HepG2 (cell line): ENCODE measurements at regions not wholly inside any gene's neighbourhood (a gene's known extent, or its start where the extent isn't known, plus 50 kb on each side); places are given as distances from the start of the nearest gene placed in this dataset.
A peak's percentile ranks its signal among the peaks of the same experiment; 100 is the strongest.

Experiments used
- ATF1 ChIP-seq: IDR thresholded peaks from 2 replicates; pipeline ENCODE4 v1.6.1; 2016; ENCODE audit warnings: mild to moderate bottlenecking, control low read depth
- FOXC1 ChIP-seq: sonication (generic); formaldehyde crosslinking; IDR thresholded peaks from 2 replicates; pipeline ENCODE4 v1.8.0; 2022; ENCODE audit warnings: mild to moderate bottlenecking, missing genetic modification reagents, borderline replicate concordance
- HMGXB4 ChIP-seq, 2 experiments: sonication (generic) in 1 of 2; formaldehyde crosslinking in 1 of 2; IDR thresholded peaks; 2 replicates each; pipeline versions ENCODE4 v1.4.0 to v1.6.1; 2018 to 2020; ENCODE audit warnings: missing genetic modification reagents in 2 of 2, borderline replicate concordance in 1 of 2, low read depth in 1 of 2, mild to moderate bottlenecking in 1 of 2, missing biosample characterization in 1 of 2
- HNRNPH1 ChIP-seq: fragments of 200-400 bp; formaldehyde crosslinking; optimal IDR thresholded peaks from 2 replicates; pipeline ENCODE3; 2017; ENCODE audit warnings: mild to moderate bottlenecking, low read depth, low read length
- HOXD1 ChIP-seq: sonication (generic); formaldehyde crosslinking; IDR thresholded peaks from 2 replicates; pipeline ENCODE4 v1.5.0; 2020; ENCODE audit warnings: missing genetic modification reagents
- JUND ChIP-seq: sonication (generic); formaldehyde crosslinking; IDR thresholded peaks from 2 replicates; pipeline ENCODE4 v1.8.0; 2022; ENCODE audit warnings: mild to moderate bottlenecking, missing genetic modification reagents
- KAT7 ChIP-seq: IDR thresholded peaks from 2 replicates; pipeline ENCODE4 v1.6.1; 2018; ENCODE audit warnings: borderline replicate concordance, missing compliant biosample characterization
- KDM3A ChIP-seq: IDR thresholded peaks from 2 replicates; pipeline ENCODE4 v1.6.1; 2018; ENCODE audit warnings: low read depth, missing compliant biosample characterization
- KDM4B ChIP-seq: sonication (generic); formaldehyde crosslinking; IDR thresholded peaks from 2 replicates; pipeline ENCODE4 v1.4.0; 2020; ENCODE audit warnings: missing genetic modification reagents
- MED13 ChIP-seq: sonication (generic); formaldehyde crosslinking; IDR thresholded peaks from 2 replicates; pipeline ENCODE4 v1.5.0; 2020; ENCODE audit warnings: missing genetic modification reagents
- NFAT5 ChIP-seq: sonication (generic); formaldehyde crosslinking; IDR thresholded peaks from 2 replicates; pipeline ENCODE4 v1.4.0; 2020; ENCODE audit warnings: missing genetic modification reagents
- NFATC3 ChIP-seq: sonication (generic); formaldehyde crosslinking; IDR thresholded peaks from 2 replicates; pipeline ENCODE4 v1.5.1; 2020; ENCODE audit warnings: mild to moderate bottlenecking, missing genetic modification reagents
- PCBP2 ChIP-seq: fragments of 200-400 bp; formaldehyde crosslinking; optimal IDR thresholded peaks from 2 replicates; pipeline ENCODE3; 2018; ENCODE audit warnings: low read length, low read depth; ENCODE audit not compliant: poor library complexity, severe bottlenecking
- PTBP1 ChIP-seq: fragments of 200-400 bp; formaldehyde crosslinking; IDR thresholded peaks from 2 replicates; pipeline ENCODE4 v1.6.1; 2018; ENCODE audit warnings: low read length, low read depth; ENCODE audit not compliant: poor library complexity, severe bottlenecking
- RELA ChIP-seq: sonication (generic); formaldehyde crosslinking; IDR thresholded peaks from 2 replicates; pipeline ENCODE4 v1.4.0; 2020; ENCODE audit warnings: missing genetic modification reagents
- SMARCE1 ChIP-seq: fragments of 450-650 bp; IDR thresholded peaks from 2 replicates; pipeline ENCODE4 v1.6.1; 2017; ENCODE audit warnings: borderline replicate concordance
- SSRP1 ChIP-seq: IDR thresholded peaks from 2 replicates; pipeline ENCODE4 v1.6.1; 2016; ENCODE audit warnings: control low read depth
- XRCC5 ChIP-seq: fragments of 200-400 bp; formaldehyde crosslinking; optimal IDR thresholded peaks from 2 replicates; pipeline ENCODE3; 2017; ENCODE audit warnings: mild to moderate bottlenecking, low read length
- YEATS4 ChIP-seq: sonication (generic); formaldehyde crosslinking; IDR thresholded peaks from 2 replicates; pipeline ENCODE4 v1.4.0; 2020; ENCODE audit warnings: missing genetic modification reagents, borderline replicate concordance
- ZFP1 ChIP-seq: IDR thresholded peaks from 2 replicates; pipeline ENCODE4 v1.6.1; 2016
- ZFP36 ChIP-seq: fragments of 150-350 bp; IDR thresholded peaks from 2 replicates; pipeline ENCODE4 v1.6.1; 2018; ENCODE audit warnings: borderline replicate concordance, low read length, low read depth; ENCODE audit not compliant: partially characterized antibody
- ZMYM2 ChIP-seq: sonication (generic); formaldehyde crosslinking; IDR thresholded peaks from 2 replicates; pipeline ENCODE4 v1.8.0; 2022; ENCODE audit warnings: mild to moderate bottlenecking, missing genetic modification reagents
- ZNF414 ChIP-seq: sonication (generic); formaldehyde crosslinking; IDR thresholded peaks from 2 replicates; pipeline ENCODE4 v1.5.0; 2020; ENCODE audit warnings: missing genetic modification reagents
- ZNF572 ChIP-seq: sonication (generic); formaldehyde crosslinking; IDR thresholded peaks from 2 replicates; pipeline ENCODE4 v1.5.1; 2020; ENCODE audit warnings: mild to moderate bottlenecking, missing genetic modification reagents

- TF ChIP-seq KAT7 (CRISPR knock-in tag) (0 out of 2 replicates have a peak, but pooled peaks have one; percentile 20), ZFP1 (CRISPR knock-in tag) (peak; percentile 96), HMGXB4 (CRISPR knock-in tag; IDR thresholded peaks at IDR 0.05; ENCODE audit: borderline replicate concordance in 1 of 2, low read depth in 1 of 2) (peak; percentile 27 to 45; a peak in 2 of 4 replicates), YEATS4 (CRISPR knock-in tag) (peak; percentile 70; the same call in 1 of the 2 replicates), HOXD1 (peak; percentile 54; the same call in 1 of the 2 replicates), KDM3A (peak; percentile 84; the same call in 1 of the 2 replicates), PTBP1 (no peak), PCBP2 (no peak), FOXC1 (CRISPR knock-in tag) (no peak), NFATC3 (CRISPR knock-in tag) (no peak), ZFP36 (no peak), ATF1 (CRISPR knock-in tag) (peak; percentile 60), SSRP1 (no peak), RELA (CRISPR knock-in tag) (peak; percentile 66; the same call in 1 of the 2 replicates), XRCC5 (no peak), ZMYM2 (CRISPR knock-in tag) (peak; percentile 72; the same call in 1 of the 2 replicates), MED13 (peak; percentile 92), NFAT5 (CRISPR knock-in tag) (no peak), JUND (CRISPR knock-in tag) (0 out of 2 replicates have a peak, but pooled peaks have one; percentile 66), ZNF414 (CRISPR knock-in tag) (peak; percentile 74), KDM4B (CRISPR knock-in tag) (no peak), SMARCE1 (0 out of 2 replicates have a peak, but pooled peaks have one; percentile 42), HNRNPH1 (no peak), ZNF572 (CRISPR knock-in tag) (no peak)
Observed at GRCh38 chr2:167814881-167815718, 432.3 kb downstream of the STK39 start (continued).
